H9 (cell line): ENCODE measurements at regions not wholly inside any gene's neighbourhood (a gene's known extent, or its start where the extent isn't known, plus 50 kb on each side); places are given as distances from the start of the nearest gene placed in this dataset.

Experiments used
- DNase-seq: peaks from one replicate; pipeline ENCODE4 v3.0.0-alpha.2; 2017
- H2AFZ ChIP-seq: one replicate; pipeline ENCODE4 v1.6.1; 2013; ENCODE audit warnings: mild to moderate bottlenecking, low read length, control low read depth, moderate library complexity
- H2AK5ac ChIP-seq: 2 replicates; pipeline ENCODE4 v1.6.1; 2013; ENCODE audit warnings: low read length, control low read depth, mixed read lengths; ENCODE audit not compliant: insufficient read length
- H2BK120ac ChIP-seq: one replicate; pipeline ENCODE4 v1.6.1; 2013; ENCODE audit warnings: low read depth, mild to moderate bottlenecking, low read length, control low read depth, inconsistent platforms; ENCODE audit not compliant: poor library complexity, severe bottlenecking
- H2BK12ac ChIP-seq: 2 replicates; pipeline ENCODE4 v1.6.1; 2013; ENCODE audit warnings: low read length, control low read depth, mixed read lengths, low read depth; ENCODE audit not compliant: insufficient read length
- H2BK15ac ChIP-seq: 2 replicates; pipeline ENCODE4 v1.6.1; 2013; ENCODE audit warnings: low read depth, low read length, control low read depth
- H2BK20ac ChIP-seq: one replicate; pipeline ENCODE4 v1.6.1; 2013; ENCODE audit warnings: low read depth, mild to moderate bottlenecking, low read length, control low read depth, inconsistent platforms; ENCODE audit not compliant: poor library complexity, severe bottlenecking
- H2BK5ac ChIP-seq: 2 replicates; pipeline ENCODE4 v1.6.1; 2013; ENCODE audit warnings: low read length, control low read depth, mixed read lengths; ENCODE audit not compliant: insufficient read length
- H3K14ac ChIP-seq: 2 replicates; pipeline ENCODE4 v1.6.1; 2013; ENCODE audit warnings: low read length, control low read depth; ENCODE audit not compliant: insufficient read depth
- H3K18ac ChIP-seq: 2 replicates; pipeline ENCODE4 v1.6.1; 2013; ENCODE audit warnings: low read depth, mild to moderate bottlenecking, mixed read lengths, low read length, control low read depth; ENCODE audit not compliant: insufficient read length
- H3K23ac ChIP-seq: 2 replicates; pipeline ENCODE4 v1.6.1; 2013; ENCODE audit warnings: low read length, control low read depth, mixed read lengths, low read depth; ENCODE audit not compliant: insufficient read length
- H3K23me2 ChIP-seq: 2 replicates; pipeline ENCODE4 v1.6.1; 2013; ENCODE audit warnings: low read depth, mild to moderate bottlenecking, mixed read lengths, low read length, control low read depth; ENCODE audit not compliant: insufficient read length, poor library complexity, severe bottlenecking
- H3K27ac ChIP-seq: 2 replicates; pipeline ENCODE4 v1.5.1; 2013; ENCODE audit warnings: low read length, control low read depth, mixed read lengths, low read depth; ENCODE audit not compliant: insufficient read length
- H3K27me3 ChIP-seq: 2 replicates; pipeline ENCODE4 v1.6.1; 2013; ENCODE audit warnings: low read length, control low read depth, inconsistent platforms; ENCODE audit not compliant: insufficient read depth
- H3K4ac ChIP-seq: 2 replicates; pipeline ENCODE4 v1.6.1; 2013; ENCODE audit warnings: low read depth, mild to moderate bottlenecking, control low read depth, inconsistent platforms, low read length, moderate library complexity
- H3K4me1 ChIP-seq: 2 replicates; pipeline ENCODE4 v1.6.1; 2013; ENCODE audit warnings: low read length, control low read depth, inconsistent platforms; ENCODE audit not compliant: insufficient read depth
- H3K4me2 ChIP-seq: 2 replicates; pipeline ENCODE4 v1.6.1; 2013; ENCODE audit warnings: low read length, control low read depth, mixed read lengths; ENCODE audit not compliant: insufficient read length, insufficient read depth
- H3K56ac ChIP-seq: 2 replicates; pipeline ENCODE4 v1.6.1; 2013; ENCODE audit warnings: low read depth, mild to moderate bottlenecking, mixed read lengths, low read length, control low read depth; ENCODE audit not compliant: insufficient read length
- H3K79me1 ChIP-seq: 2 replicates; pipeline ENCODE4 v1.6.1; 2013; ENCODE audit warnings: low read depth, mild to moderate bottlenecking, moderate library complexity, low read length, control low read depth, inconsistent platforms; ENCODE audit not compliant: insufficient read depth, poor library complexity, severe bottlenecking
- H3K79me2 ChIP-seq: 2 replicates; pipeline ENCODE4 v1.6.1; 2013; ENCODE audit warnings: low read length, control low read depth, inconsistent platforms; ENCODE audit not compliant: insufficient read depth
- H3K9ac ChIP-seq: 2 replicates; pipeline ENCODE4 v1.6.1; 2013; ENCODE audit warnings: low read length, control low read depth, mixed read lengths; ENCODE audit not compliant: insufficient read length; ENCODE audit errors: extremely low read depth
- H3K9me3 ChIP-seq: one replicate; pipeline ENCODE4 v1.6.1; 2013; ENCODE audit warnings: low read depth, low read length, inconsistent platforms; ENCODE audit not compliant: control insufficient read depth
- H3T11ph ChIP-seq: one replicate; pipeline ENCODE4 v1.6.1; 2013; ENCODE audit warnings: mild to moderate bottlenecking, low read length, control low read depth, inconsistent platforms
- H4K20me1 ChIP-seq: one replicate; pipeline ENCODE4 v1.6.1; 2013; ENCODE audit not compliant: control insufficient read depth, insufficient read length, insufficient read depth
- H4K5ac ChIP-seq: 2 replicates; pipeline ENCODE4 v1.6.1; 2013; ENCODE audit warnings: low read depth, mild to moderate bottlenecking, mixed read lengths, low read length, control low read depth; ENCODE audit not compliant: insufficient read length
- H4K8ac ChIP-seq: replicated peaks from 2 replicates; pipeline ENCODE4 v1.6.1; 2013; ENCODE audit warnings: low read length, control low read depth, mixed read lengths, low read depth; ENCODE audit not compliant: insufficient read length
- H4K91ac ChIP-seq: 2 replicates; pipeline ENCODE4 v1.6.1; 2013; ENCODE audit warnings: low read depth, mild to moderate bottlenecking, moderate library complexity, mixed read lengths, low read length, control low read depth; ENCODE audit not compliant: insufficient read length
- H3K27ac Mint-ChIP-seq, 3 experiments: 2 replicates in 2 of 3; 3 replicates in 1 of 3; pipeline ENCODE4 v1.8.0; 2020 to 2021; ENCODE audit warnings: mixed read lengths in 3 of 3, mild to moderate bottlenecking in 1 of 3, moderate library complexity in 1 of 3
- H3K27me3 Mint-ChIP-seq: 2 replicates; pipeline ENCODE4 v1.8.0; 2021; ENCODE audit warnings: low read depth, mild to moderate bottlenecking, moderate library complexity, mixed read lengths
- H3K36me3 Mint-ChIP-seq, 3 experiments: 2 replicates in 2 of 3; 3 replicates in 1 of 3; pipeline ENCODE4 v1.8.0; 2020 to 2021; ENCODE audit warnings: low read depth in 3 of 3, mixed read lengths in 3 of 3; ENCODE audit not compliant: insufficient read depth in 1 of 3
- H3K4me1 Mint-ChIP-seq, 2 experiments: 2 replicates each; pipeline ENCODE4 v1.8.0; 2020; ENCODE audit warnings: mixed read lengths in 2 of 2
- H3K4me3 Mint-ChIP-seq, 2 experiments: 2 replicates in 1 of 2; 3 replicates in 1 of 2; pipeline ENCODE4 v1.8.0; 2020 to 2021; ENCODE audit warnings: mild to moderate bottlenecking in 2 of 2, mixed read lengths in 2 of 2, moderate library complexity in 1 of 2
- H3K9me3 Mint-ChIP-seq, 2 experiments: 2 replicates in 1 of 2; 3 replicates in 1 of 2; pipeline ENCODE4 v1.8.0; 2020; ENCODE audit warnings: mild to moderate bottlenecking in 2 of 2, mixed read lengths in 2 of 2, moderate library complexity in 1 of 2
- CTCF ChIP-seq: fragments of 200-600 bp; sonication (generic); conservative IDR thresholded peaks from 3 replicates; pipeline ENCODE4 v1.8.0; 2021; ENCODE audit warnings: antibody characterized with exemption, mild to moderate bottlenecking
- WGBS: extraction: QIAGEN DNeasy Blood & Tissue Kit; methylation state at CpG from one replicate; pipeline ENCODE4 v1.1.7; 2013; ENCODE audit warnings: missing lambda C conversion rate, low lambda C conversion rate, mixed read lengths; ENCODE audit not compliant: insufficient read length; ENCODE audit errors: extremely low coverage; 5-methylcytosine and 5-hydroxymethylcytosine counted together

GRCh38 chr1:221397141-221397540 is 344.7 kb downstream of the DUSP10 start:
- Histone ChIP-seq H3K27ac (no peak overlapping the region), H3T11ph (no peak overlapping the region), H2BK120ac (no peak overlapping the region), H2AFZ (no peak overlapping the region), H3K56ac (no peak overlapping the region), H3K27me3 (no peaks in the 10 kb centered on the region), H2BK12ac (no peak overlapping the region), H2BK15ac (no peak overlapping the region), H3K4me2 (no peak overlapping the region), H3K79me1 (no peaks in the 10 kb centered on the region), H3K9me3 (no peaks in the 10 kb centered on the region), H3K23ac (no peak overlapping the region), H3K4me1 (no peaks in the 10 kb centered on the region), H4K91ac (no peak overlapping the region), H2BK20ac (no peak overlapping the region), H3K79me2 (no peaks in the 10 kb centered on the region), H4K8ac (no peak overlapping the region), H2BK5ac (no peak overlapping the region), H2AK5ac (no peak overlapping the region), H3K18ac (no peak overlapping the region), H4K20me1 (no peaks in the 10 kb centered on the region), H3K23me2 (no peaks in the 10 kb centered on the region), H3K14ac (no peak overlapping the region), H3K4ac (no peak overlapping the region), H4K5ac (no peak overlapping the region), H3K9ac (no peak overlapping the region)
- H3K9me3 Mint-ChIP-seq, result peaks cover 4 to 5% of the 10 kb centered on the region in 2 experiments; a peak in 3 of 5 replicates
- H3K27ac Mint-ChIP-seq, result no peak overlapping the region
- peaks cover 0 to 1% (median 0%) of the 10 kb centered on the region in 3 experiments; a peak in 1 of 7 replicates for H3K36me3 Mint-ChIP-seq
- no peaks in the 10 kb centered on the region for H3K27me3 Mint-ChIP-seq
- no peak overlapping the region for H3K4me3 Mint-ChIP-seq
- TF ChIP-seq CTCF, result no peak
- H3K4me1 Mint-ChIP-seq, result peaks cover 7% of the 10 kb centered on the region in 2 experiments
- no peak for DNase-seq
- no CpG with 5 or more reads among the region's 2 CpGs for WGBS
